Panc1 (cell line): ENCODE measurements at regions not wholly inside any gene's neighbourhood (a gene's known extent, or its start where the extent isn't known, plus 50 kb on each side); places are given as distances from the start of the nearest gene placed in this dataset.

ENCODE experiments used
- ATAC-seq: fragments of 200-7000 bp; cut with Tn5 transposase; 2 replicates; pipeline ENCODE4 v1.9.1; 2020; ENCODE audit warnings: mild to moderate bottlenecking, moderate library complexity
- BruUV-seq: library from RNA; stranded (reverse); fragments of 400-500 nt; replicated peaks from 2 replicates; lab custom pipeline; 2021; lab: Mats Ljungman, UMichigan
- CTCF ChIA-PET: fragments of 300-600 bp; sonication (Branson Sonifier 250); formaldehyde crosslinking; loops from one replicate; lab custom pipeline; 2022; ENCODE audit warnings: antibody characterized with exemption; lab: Charles Lee
- POLR2A ChIA-PET: fragments of 300-600 bp; sonication (Branson Sonifier 250); formaldehyde crosslinking; loops from one replicate; lab custom pipeline; 2022; ENCODE audit warnings: antibody characterized with exemption; lab: Charles Lee
- DNase-seq: peaks from one replicate; pipeline ENCODE4 v3.0.0-alpha.2; 2010; ENCODE audit warnings: low read depth, low spot score
- H3K27ac ChIP-seq: 2 replicates; pipeline ENCODE4 v1.5.1; 2011; ENCODE audit warnings: mild to moderate bottlenecking, low read length, inconsistent platforms
- H3K27me3 ChIP-seq: fragments of 200-500 bp; sonication (Bioruptor generic); 2 replicates; pipeline ENCODE4 v1.6.0; 2014; ENCODE audit warnings: low read length, inconsistent platforms; ENCODE audit not compliant: control insufficient read depth, insufficient read depth
- H3K36me3 ChIP-seq: fragments of 200-500 bp; sonication (Bioruptor generic); 2 replicates; pipeline ENCODE4 v1.5.1; 2014; ENCODE audit warnings: inconsistent platforms, mild to moderate bottlenecking, low read length, moderate library complexity; ENCODE audit not compliant: control insufficient read depth, insufficient read depth
- H3K4me1 ChIP-seq: 2 replicates; pipeline ENCODE4 v1.5.1; 2011; ENCODE audit warnings: inconsistent platforms, mild to moderate bottlenecking, low read length, moderate library complexity; ENCODE audit not compliant: control insufficient read depth, insufficient read depth
- H3K4me3 ChIP-seq, 2 experiments: 2 replicates each; pipeline ENCODE4 v1.5.1; 2011 to 2012; ENCODE audit warnings: low read depth in 2 of 2, low read length in 2 of 2, mild to moderate bottlenecking in 2 of 2, inconsistent platforms in 1 of 2, moderate library complexity in 1 of 2
- H3K9me3 ChIP-seq: fragments of 200-500 bp; sonication (Bioruptor generic); 2 replicates; pipeline ENCODE4 v1.5.1; 2014; ENCODE audit warnings: low read depth, mild to moderate bottlenecking, inconsistent platforms, low read length, moderate library complexity; ENCODE audit not compliant: control insufficient read depth, insufficient read depth
- CTCF ChIP-seq: fragments of 450-650 bp; IDR thresholded peaks from 2 replicates; pipeline ENCODE4 v1.5.1; 2017; ENCODE audit warnings: mild to moderate bottlenecking
- POLR2AphosphoS5 ChIP-seq: IDR thresholded peaks from 2 replicates; pipeline ENCODE4 v1.6.1; 2012; ENCODE audit warnings: mild to moderate bottlenecking, low read depth, low read length, moderate library complexity
- REST ChIP-seq, 2 experiments: IDR thresholded peaks; 2 replicates each; pipeline ENCODE4 v1.6.1; 2011 to 2012; ENCODE audit warnings: low read depth in 2 of 2, control low read depth in 1 of 2, low read length in 1 of 2, mild to moderate bottlenecking in 1 of 2, moderate library complexity in 1 of 2; ENCODE audit not compliant: insufficient read depth in 1 of 2
- SIN3A ChIP-seq: IDR thresholded peaks from 2 replicates; pipeline ENCODE4 v1.6.1; 2012; ENCODE audit warnings: low read depth, mild to moderate bottlenecking, low read length, moderate library complexity, borderline replicate concordance; ENCODE audit not compliant: insufficient read depth
- TCF7L2 ChIP-seq: IDR thresholded peaks from 2 replicates; pipeline ENCODE4 v1.6.1; 2011; ENCODE audit warnings: mild to moderate bottlenecking, low read depth, low read length, inconsistent platforms
- in situ Hi-C: cut with HindIII; loops from 2 replicates; pipeline ENCODE4 v1.10.0; 2016; ENCODE audit warnings: low sequenced_read_pairs, low pct_unique_long_range_greater_than_20kb
- intact Hi-C: fragments of 100-400 bp; cut with micrococcal nuclease; formaldehyde crosslinking; loops from one replicate; pipeline ENCODE4 v1.10.0; 2022; ENCODE audit not compliant: unreplicated experiment

- Histone ChIP-seq H3K4me1 (no peaks in the 10 kb centered on the region), H3K4me3 (no peak overlapping the region), H3K9me3 (no peaks in the 10 kb centered on the region), H3K27me3 (no peaks in the 10 kb centered on the region), H3K27ac (no peak overlapping the region), H3K36me3 (no peaks in the 10 kb centered on the region)
- DNase-seq (no peak), ATAC-seq (no peak)
- BruUV-seq = no TSS peak
- ChIA-PET POLR2A (no interaction called here), CTCF (no interaction called here)
- TF ChIP-seq SIN3A (no peak), TCF7L2 (no peak), POLR2AphosphoS5 (no peak)
- intact Hi-C loops (no loop called here), in situ Hi-C loops (no loop called here)
Measured at GRCh38 chr4:11719879-11720278, 291.2 kb upstream of the HS3ST1 start.

DNA sequence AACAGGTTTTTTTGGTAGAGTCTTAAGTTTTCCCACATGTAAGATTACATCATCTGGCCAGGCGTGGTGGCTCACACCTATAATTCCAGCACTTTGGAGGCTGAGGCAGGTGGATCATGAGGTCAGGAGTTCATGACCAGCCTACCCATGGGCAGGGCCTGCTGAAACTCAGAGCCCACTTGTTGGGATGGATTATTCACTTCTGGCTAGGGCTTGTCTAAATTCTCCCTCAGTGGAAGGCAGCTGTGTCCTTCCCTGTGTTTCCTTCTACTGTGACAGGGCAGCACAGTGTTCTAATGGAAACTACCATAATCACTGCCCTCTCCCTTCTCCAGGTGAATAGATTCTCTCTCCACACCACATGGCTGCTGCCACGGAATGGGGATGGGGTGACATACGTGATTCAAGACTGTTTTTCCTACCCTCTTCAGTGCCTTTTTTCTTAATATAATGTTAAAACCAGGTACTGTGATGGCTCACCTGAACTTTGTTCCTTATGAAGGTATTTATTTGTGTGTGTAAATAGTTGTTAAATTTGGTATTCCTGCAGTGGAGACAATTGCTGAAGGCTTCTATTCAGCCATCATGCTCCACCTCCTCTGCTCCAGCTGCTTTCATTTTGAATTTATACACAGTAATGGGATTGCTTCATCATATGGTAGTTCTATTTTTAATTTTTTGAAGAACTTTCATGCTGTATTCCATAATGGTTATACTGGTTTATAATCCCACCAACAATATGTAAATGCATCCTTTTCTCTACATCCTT, 287.2 kb upstream of the HS3ST1 start:
- ChIA-PET POLR2A (no interaction called here), CTCF (no interaction called here)
- in situ Hi-C loops (no loop called here), intact Hi-C loops (no loop called here)
- no peak overlapping the region for H3K4me3 ChIP-seq
- DNase-seq (no peak), ATAC-seq (no peak)
- no peaks in the 10 kb centered on the region for H3K4me1 ChIP-seq
- H3K9me3 ChIP-seq = no peaks in the 10 kb centered on the region
- BruUV-seq = no TSS peak
- TF ChIP-seq CTCF (no peak), REST (IDR thresholded peaks at IDR 0.05; ENCODE audit: insufficient read depth in 1 of 2, low read depth in 2 of 2, low read length in 1 of 2) (no peak), POLR2AphosphoS5 (no peak)
- H3K27me3 ChIP-seq = no peaks in the 10 kb centered on the region
- H3K36me3 ChIP-seq = no peaks in the 10 kb centered on the region
- H3K27ac ChIP-seq = no peak overlapping the region

GRCh38 chr4:11710453-11711093, 281.9 kb upstream of the HS3ST1 start:
- in situ Hi-C loops = no loop called here
- ChIA-PET CTCF (no interaction called here), POLR2A (no interaction called here)
- ATAC-seq = no peak
- H3K4me3 ChIP-seq = no peak overlapping the region
- no peak overlapping the region for H3K27ac ChIP-seq
- no peaks in the 10 kb centered on the region for H3K4me1 ChIP-seq
- DNase-seq = no peak
- H3K36me3 ChIP-seq = no peaks in the 10 kb centered on the region
- intact Hi-C loops = no loop called here
- H3K9me3 ChIP-seq = no peaks in the 10 kb centered on the region
- TF ChIP-seq POLR2AphosphoS5 = no peak
- no peak for TF ChIP-seq TCF7L2
- no peak for TF ChIP-seq SIN3A
- no peak for TF ChIP-seq REST (IDR thresholded peaks at IDR 0.05; ENCODE audit: insufficient read depth in 1 of 2, low read depth in 2 of 2, low read length in 1 of 2)
- no peak for TF ChIP-seq CTCF
- H3K27me3 ChIP-seq = no peaks in the 10 kb centered on the region
- BruUV-seq = no TSS peak
